ENCODE measurements at regions not wholly inside any gene's neighbourhood (a gene's known extent, or its start where the extent isn't known, plus 50 kb on each side); places are given as distances from the start of the nearest gene placed in this dataset.

DNA sequence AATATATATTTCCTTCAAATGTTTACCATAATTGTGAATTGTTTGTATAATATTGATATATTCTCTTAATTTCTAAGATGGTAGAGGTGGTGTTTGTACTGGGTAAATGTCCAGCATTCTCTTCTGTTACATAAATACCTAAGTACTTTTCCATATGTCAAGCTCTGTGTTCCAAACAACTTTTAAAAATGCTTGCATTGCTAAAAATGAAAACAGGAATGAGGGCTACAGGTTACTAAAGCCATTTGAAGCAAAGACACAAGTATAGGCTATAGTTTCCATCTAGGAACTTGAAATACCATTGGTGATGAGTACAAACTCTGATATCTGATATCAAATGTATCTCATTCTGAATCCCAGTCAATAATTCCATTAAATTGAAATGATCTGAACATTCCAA, 233.6 kb upstream of the SORCS1 start:
- no peak for DNase-seq

GRCh38 chr10:107391901-107392300, 227.4 kb upstream of the SORCS1 start:
- DNase-seq: no peak

DNA sequence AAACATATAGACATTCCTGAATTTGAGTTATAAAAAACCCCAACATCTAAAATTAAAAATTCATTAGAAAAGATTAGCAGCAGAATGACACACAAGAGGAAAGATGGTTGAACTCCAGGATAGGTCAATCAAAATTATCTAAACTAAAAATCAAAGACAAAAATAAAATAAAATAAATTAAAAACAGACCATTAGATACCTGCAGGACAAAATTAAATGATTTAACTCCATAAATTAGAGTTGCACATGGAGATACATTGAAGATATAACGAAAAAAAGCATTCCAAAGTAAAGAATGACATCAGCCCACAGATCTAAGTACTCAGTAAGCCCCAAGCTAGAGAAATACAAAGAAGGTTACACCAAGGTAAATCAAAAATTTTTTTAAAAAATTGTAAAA, 226.1 kb upstream of the SORCS1 start:
- DNase-seq: no peak

- DNase-seq: no peak
These were observed 218.9 kb upstream of the SORCS1 start for GRCh38 chr10:107383357-107383756.

- DNase-seq: no peak
These were observed 215.1 kb upstream of the SORCS1 start for GRCh38 chr10:107379601-107380000.

- no peak for DNase-seq
These were observed 207.3 kb upstream of the SORCS1 start for GRCh38 chr10:107371801-107372200.

DNA sequence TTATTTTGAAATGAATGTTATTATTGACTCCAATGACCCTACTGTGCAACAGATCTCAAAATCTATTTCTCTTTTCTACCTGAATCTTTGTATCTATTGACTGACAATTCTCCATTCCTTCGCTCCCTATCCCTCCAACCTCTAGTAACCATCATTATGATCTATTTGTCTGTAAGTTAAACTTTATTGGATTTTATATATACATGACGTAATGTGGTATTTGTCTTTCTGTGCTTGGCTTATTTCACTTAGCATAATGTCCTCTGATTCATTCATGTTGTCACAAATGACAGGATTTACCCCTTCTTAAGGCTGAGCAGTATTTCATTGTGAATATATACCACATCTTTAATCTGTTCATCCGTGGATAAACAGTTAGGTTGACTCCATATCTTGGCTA, 200.4 kb upstream of the SORCS1 start:
- DNase-seq: no peak

DNA sequence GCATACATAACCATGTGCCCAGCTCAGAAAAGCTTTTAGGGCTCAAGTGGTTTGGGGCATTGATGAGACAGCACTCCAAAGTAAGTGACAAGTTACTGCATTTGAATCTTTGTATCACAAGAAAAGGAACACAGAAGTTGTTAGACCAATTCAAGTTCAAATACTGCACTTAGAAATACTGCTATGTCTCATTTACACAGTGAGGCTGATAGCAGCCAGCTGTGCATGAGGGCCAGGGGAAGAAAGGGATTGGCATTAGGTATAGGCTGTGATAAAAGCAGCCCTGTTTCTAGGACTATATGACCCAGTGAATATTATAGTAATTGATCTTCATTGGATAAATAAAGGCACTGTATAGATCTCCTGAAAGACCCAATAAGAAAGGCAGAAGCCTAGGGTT, 197.8 kb upstream of the SORCS1 start:
- DNase-seq: no peak

DNA sequence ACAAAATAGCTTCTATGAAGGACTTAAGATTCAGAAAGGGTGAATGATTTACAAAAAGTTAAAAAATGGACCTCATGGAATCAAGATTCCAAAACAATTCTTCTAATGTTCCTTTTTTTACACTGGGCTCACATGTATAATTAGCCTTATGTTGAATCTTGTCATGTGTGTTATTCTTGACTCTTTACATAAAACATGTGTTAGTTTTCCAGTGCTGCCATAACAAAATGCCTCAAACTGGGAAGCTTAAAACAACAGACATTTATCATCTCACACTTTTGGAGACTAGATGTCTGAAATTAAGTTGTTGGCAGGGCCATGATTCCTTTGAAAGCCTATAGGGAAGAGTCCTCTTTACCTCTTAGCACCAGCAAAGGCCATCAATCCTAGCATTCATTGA, 192.5 kb upstream of the SORCS1 start:
- DNase-seq: no peak

DNA sequence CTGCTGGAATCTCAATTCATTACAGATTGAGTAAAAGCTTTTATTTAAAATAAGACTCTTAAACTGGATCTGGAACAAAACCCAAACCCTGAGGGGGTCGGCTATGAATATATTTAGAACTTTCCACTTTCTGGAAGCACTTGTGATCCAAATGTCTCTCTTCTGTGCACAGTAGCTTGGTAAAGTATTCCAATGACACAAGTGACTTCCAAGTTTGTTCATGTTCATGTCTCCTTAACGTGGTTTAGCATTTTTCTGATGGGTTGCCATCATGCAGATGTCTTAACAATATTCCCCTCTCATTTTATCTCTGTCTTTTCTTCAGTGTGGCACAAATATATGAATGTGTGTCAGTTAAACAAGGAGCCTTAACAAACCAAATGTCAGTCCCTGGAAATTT, 191.9 kb upstream of the SORCS1 start:
- DNase-seq: no peak

DNA sequence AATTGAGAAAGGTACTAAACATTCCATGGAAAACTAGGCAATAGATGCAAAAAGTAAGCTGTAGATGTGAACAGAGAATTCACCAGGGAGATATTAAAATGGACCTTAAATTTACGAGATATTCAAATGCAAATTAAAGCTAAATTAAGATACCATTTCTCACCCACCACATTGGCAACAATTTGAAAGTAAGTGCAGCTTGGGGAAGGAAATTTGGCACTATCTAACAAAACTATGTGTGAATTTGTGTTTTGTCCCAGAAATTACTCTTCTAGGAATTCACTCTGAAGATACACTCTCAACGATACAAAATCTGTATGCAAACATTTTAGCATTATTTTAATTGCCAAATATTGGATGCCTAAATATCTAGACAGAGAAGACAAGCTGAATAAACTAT, 178.2 kb upstream of the SORCS1 start:
- no peak for DNase-seq

DNA sequence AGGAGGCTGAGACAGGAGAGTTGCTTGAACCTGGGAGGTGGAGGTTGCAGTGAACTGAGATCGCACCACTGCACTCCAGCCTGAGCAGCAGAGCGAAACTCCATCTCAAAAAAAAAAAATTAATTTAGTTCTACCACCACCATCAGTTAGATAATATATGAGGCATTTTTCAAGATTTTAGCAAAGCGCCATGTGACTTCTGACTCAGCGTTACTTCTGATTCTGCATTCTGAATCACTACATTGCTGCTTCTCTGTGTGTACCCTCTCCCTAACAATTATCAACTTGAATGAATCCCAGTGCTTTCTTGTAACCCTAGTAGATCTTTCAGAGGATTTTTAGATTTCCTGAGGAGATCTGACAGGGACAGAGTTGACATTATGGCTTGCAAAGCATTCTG, 176.8 kb upstream of the SORCS1 start:
- DNase-seq: no peak

- DNase-seq: no peak
These were observed 175.8 kb upstream of the SORCS1 start for GRCh38 chr10:107340326-107340725.

DNA sequence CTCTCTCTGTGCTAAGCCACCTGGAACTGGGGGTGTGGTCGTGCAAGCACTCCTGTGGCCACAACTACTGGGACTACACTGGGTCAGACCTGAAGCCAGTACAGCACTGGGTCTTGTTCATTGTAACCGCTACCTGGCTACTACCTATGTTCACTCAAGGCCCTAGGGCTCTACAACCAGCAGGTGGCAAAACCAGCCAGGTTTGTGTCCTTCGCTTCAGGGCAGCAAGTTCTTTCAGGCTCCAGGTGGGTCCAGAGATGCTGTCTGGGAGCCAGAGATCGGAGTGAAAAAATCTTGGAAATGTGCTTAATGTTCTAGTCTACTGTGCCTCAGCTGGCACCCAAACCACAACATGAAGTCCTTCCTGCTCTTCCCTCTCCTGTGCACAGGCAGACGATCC, 171.6 kb upstream of the SORCS1 start:
- DNase-seq: no peak

DNA sequence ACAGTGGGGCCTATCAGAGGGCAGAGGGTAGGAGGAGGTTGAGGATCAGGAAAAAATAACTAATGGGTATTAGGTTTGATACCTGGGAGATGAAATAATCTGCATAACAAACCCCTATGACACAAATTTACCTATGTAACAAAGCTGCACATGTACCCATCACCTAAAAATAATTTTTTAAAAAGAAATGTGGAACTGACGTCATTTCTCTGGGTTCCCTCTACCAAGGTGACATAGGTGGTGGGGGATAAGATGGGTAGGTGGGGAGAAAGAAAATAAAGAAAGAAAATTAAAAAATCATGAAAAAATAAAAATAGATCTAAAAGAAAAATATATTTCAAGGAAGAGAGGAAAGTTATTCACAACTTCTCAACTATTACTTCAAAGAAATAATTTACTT, 153.1 kb upstream of the SORCS1 start:
- DNase-seq: no peak

DNA sequence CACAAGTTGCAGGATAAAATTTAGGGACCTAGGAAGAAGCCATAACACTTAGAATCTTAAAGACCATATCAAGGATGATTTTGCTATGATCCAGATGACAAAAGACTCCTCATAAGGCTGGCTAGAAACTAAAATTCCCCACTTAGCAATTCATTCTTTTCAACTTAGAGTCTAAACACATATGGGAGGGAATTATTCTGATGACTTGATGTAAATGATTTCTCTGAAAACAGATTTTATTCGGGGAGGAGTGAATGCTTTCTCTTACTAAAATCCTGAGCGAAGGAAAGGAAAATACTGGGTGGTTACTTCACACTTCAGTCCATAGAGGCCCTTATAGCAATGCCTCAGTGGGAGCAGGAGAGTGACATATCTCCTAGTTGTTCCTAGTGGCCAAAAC, 138.7 kb upstream of the SORCS1 start:
- no peak for DNase-seq

DNA sequence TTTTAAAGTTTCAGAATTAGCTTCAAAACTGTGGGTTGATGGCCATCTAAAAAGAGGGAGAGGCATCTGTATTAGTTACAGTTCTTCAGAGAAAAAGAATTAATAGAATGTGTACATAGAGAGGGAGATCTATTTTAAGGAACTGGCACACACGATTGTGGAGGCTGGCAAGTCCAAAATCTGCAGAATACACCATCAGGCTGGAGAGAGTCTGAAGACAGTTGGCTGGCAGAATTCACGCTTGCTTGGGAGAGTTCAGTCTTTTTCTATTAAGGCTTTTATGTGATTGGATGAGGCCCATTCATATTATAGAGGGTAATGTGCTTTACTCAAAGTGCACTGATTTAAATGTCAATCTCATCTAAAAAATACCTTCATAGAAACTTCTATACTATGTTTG, 135.1 kb upstream of the SORCS1 start:
- no peak for DNase-seq

DNA sequence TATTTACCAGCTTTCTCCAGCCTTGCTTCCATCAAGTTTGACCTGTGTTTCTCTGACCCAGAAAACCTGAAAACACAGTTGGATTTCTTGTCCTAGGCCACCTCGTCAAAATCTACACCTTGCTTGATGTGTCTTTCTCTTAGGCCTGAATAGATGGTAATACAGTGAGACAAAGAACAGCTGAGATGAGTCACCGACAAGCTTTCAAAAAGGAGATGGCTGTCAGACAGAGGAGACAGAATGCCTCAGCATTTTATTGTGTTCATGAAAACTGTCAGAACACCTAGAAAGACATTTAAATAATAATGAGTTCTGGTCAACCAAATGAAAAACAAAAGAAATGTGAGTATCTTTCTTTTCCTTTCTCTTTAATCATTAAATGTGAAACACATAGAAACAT, 119.7 kb upstream of the SORCS1 start:
- no peak for DNase-seq

DNA sequence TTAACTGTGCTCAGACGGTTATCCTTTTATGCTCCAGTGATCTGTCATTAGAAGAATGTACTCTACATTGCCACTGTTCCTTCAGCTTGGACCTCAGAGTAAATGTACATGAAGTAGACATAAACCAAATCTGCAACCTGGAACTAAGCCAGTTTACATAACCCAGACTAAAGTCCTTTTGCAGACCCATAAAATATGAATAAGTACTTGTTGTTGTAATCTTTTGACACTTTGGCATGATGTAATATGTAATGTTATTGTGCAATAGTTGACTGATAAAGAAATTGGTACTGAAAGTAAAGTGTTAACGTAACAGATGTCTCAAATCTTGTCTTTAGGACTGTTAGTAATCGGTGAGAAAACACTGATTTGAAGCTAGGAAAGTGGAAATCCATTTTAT, 115.8 kb upstream of the SORCS1 start:
- no peak for DNase-seq

DNA sequence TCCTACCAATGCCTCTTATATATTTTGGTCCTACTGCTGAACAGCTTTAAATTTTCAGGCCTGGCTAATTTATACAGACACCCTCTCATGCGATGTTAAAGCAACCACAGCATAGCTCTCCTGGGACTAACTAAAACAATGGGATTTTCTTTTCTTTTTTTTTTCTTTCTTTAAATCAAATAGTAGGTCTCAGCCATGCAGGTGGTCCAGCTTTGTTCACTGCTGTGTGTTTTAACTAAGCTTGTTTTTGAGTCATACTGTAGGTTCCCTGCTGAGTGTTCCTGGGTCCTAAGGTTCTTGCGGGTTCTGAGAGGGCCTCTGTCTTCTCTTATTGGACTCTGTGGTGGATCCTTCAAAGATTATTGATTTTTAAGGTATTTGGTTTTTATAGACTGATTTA, 113.1 kb upstream of the SORCS1 start:
- DNase-seq: no peak

GRCh38 chr10:107275806-107276205, 111.3 kb upstream of the SORCS1 start:
- no peak for DNase-seq

DNA sequence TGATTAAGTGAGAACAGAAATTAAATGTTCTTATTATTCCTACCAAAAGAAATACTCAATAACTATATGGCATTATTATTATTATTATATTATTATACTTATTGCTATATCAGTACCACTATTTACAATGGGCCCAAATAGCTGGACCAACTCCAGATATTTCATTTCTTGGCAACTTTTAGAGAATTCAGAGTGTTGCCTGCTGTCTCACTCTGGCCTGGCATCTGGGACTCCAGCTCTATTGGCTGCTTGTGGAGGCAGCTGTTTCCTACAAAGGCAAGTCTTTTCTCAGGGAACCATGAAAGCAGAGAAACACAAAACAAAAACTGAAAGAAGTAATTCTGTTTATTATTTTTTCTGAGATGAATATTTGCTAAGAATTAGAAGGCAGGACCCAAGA, 105.1 kb upstream of the SORCS1 start:
- no peak for DNase-seq

DNA sequence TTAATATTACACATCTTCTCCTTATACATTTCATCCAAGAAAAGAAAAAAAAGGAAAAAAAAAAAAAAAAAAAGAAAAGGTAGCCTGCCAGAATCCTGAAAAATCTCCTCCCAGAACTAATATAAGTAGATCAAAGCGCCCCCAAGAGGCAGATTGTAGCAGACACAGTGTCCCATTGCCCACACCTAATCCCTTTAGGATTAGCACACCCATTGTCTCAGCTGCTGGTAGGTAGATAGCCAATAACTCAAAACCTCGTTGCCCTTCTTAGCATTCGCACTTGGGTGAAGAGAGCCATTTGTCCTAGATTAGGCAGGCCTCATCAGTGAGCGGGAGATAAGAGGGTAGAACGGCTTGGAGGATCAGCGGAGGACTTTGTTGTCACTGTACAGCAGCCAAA, 100.2 kb upstream of the SORCS1 start:
- DNase-seq: no peak

DNA sequence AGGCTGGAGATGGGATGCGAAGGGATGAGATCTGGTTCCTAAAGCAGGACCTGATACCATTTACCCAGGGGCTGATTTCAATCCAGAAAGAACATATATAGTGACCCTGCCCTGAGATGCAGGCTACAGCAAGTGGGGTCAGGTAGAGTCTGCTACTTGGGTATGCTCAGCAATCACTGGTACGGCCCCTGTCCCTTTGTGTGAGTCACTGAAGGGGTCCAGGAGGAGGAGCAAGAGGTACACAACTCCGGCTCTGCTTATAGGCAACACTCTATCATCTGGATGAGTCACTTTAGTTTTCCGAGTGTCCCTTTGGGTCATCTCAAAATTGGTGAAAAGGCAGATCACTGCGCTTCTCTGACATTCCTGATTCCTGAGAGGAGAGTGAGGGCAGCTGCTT, 79.6 kb upstream of the SORCS1 start:
- DNase-seq: no peak

GRCh38 chr10:107238275-107238674, 73.8 kb upstream of the SORCS1 start:
- no peak for DNase-seq

DNA sequence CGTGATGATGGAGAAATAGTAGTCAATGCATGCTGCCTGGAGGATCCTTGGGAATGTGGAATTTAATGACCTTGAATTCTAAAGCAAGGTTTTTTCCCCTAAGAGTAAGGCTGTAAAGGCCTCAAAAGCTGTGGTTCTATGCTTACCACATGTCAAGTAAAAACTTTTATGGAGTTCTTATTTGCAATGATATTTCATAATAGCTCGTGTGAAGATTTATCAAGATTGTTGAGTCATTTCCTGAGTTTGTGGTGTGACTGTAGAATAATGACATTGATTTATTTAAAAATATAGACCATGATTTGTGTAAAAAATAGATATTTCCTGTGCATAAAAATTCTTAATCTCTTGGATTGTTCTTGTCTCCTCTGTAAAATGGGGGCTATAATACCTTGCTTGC, 67.5 kb upstream of the SORCS1 start:
- DNase-seq: no peak
